ENCODE measurements at regions not wholly inside any gene's neighbourhood (a gene's known extent, or its start where the extent isn't known, plus 50 kb on each side); places are given as distances from the start of the nearest gene placed in this dataset.

GRCh38 chr3:197381371-197381770, 83.0 kb upstream of the DLG1 start:
- FAIRE-seq = no peak
- 83% methylated on average over 2 of the region's 2 CpGs; no CpG with 5 or more reads in 1 of the 2 experiments for WGBS, 2 experiments (ENCODE audit: extremely low coverage in 1 of 2, insufficient coverage in 1 of 2, insufficient read length in 1 of 2, insufficient replicate concordance in 2 of 2, low coverage in 1 of 2, low lambda C conversion rate in 2 of 2, missing lambda C conversion rate in 1 of 2)
- no peak overlapping the region for H3K27ac ChIP-seq (ENCODE audit: low read depth, low read length)
- no peak for TF ChIP-seq CEBPB (IDR thresholded peaks at IDR 0.05; ENCODE audit: low read depth, low read length)
- no peak for TF ChIP-seq HDAC6 (IDR thresholded peaks at IDR 0.05; ENCODE audit: low read depth, low read length)
- no peak for TF ChIP-seq POU5F1 (IDR thresholded peaks at IDR 0.05; ENCODE audit: low read depth, low read length)
- no peak for TF ChIP-seq JUN (IDR thresholded peaks at IDR 0.05; ENCODE audit: low read depth, low read length)
- no peak for TF ChIP-seq POLR2AphosphoS5 (IDR thresholded peaks at IDR 0.05; ENCODE audit: low read depth, low read length)
- no peak for TF ChIP-seq HDAC2 (IDR thresholded peaks at IDR 0.05; ENCODE audit: borderline replicate concordance in 1 of 2, low read depth in 2 of 2, low read length in 2 of 2)
- TF ChIP-seq GTF2F1 (IDR thresholded peaks at IDR 0.05; ENCODE audit: borderline replicate concordance, low read depth, low read length) = no peak
- no peak for TF ChIP-seq RFX5 (IDR thresholded peaks at IDR 0.05; ENCODE audit: borderline replicate concordance, low read depth, low read length)
- no peak for TF ChIP-seq EZH2 (IDR thresholded peaks at IDR 0.05; ENCODE audit: low read depth, low read length, severe bottlenecking)
- TF ChIP-seq SIX5 (IDR thresholded peaks at IDR 0.05; ENCODE audit: low read depth, low read length) = no peak
- no peak for TF ChIP-seq CTCF (IDR thresholded peaks at IDR 0.05; ENCODE audit: control extremely low read depth in 1 of 3, insufficient read depth in 1 of 3, low read depth in 1 of 3, low read length in 3 of 3)
- TF ChIP-seq, protein P1, sequence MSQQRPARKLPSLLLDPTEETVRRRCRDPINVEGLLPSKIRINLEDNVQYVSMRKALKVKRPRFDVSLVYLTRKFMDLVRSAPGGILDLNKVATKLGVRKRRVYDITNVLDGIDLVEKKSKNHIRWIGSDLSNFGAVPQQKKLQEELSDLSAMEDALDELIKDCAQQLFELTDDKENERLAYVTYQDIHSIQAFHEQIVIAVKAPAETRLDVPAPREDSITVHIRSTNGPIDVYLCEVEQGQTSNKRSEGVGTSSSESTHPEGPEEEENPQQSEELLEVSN (IDR thresholded peaks at IDR 0.05) = no peak

More at GRCh38 chr3:197381371-197381770, 83.0 kb upstream of the DLG1 start:
- Histone ChIP-seq H3K79me2 (ENCODE audit: control insufficient read depth in 1 of 2, insufficient read depth in 2 of 2, low read length in 2 of 2) (no peaks in the 10 kb centered on the region), H2BK120ac (replicated peaks; ENCODE audit: low read depth, low read length) (no peak overlapping the region), H3K4me3 (ENCODE audit: extremely low read depth in 1 of 4, insufficient read depth in 2 of 4, low read depth in 3 of 4, low read length in 4 of 4) (no peak overlapping the region), H4K5ac (ENCODE audit: insufficient read length, low read depth, low read length) (no peak overlapping the region), H3K56ac (replicated peaks; ENCODE audit: insufficient read length, low read depth, low read length) (no peak overlapping the region), H3K18ac (ENCODE audit: extremely low read depth, low read length) (no peak overlapping the region), H2BK15ac (ENCODE audit: low read length) (no peak overlapping the region), H3K9me3 (ENCODE audit: insufficient read depth in 2 of 2, low read depth in 1 of 2, low read length in 1 of 2) (no peaks in the 10 kb centered on the region), H2BK5ac (ENCODE audit: low read depth, low read length) (no peak overlapping the region), H3K4ac (replicated peaks; ENCODE audit: insufficient read length, low read depth, low read length) (no peak overlapping the region), H3K9ac (replicated peaks in 1 of 4; ENCODE audit: extremely low read depth in 1 of 4, low read depth in 3 of 4, low read length in 3 of 4) (no peak overlapping the region), H3K27me3 (replicated peaks in 1 of 4; ENCODE audit: control insufficient read depth in 3 of 4, extremely low read depth in 1 of 4, insufficient read depth in 3 of 4, low read length in 3 of 4) (no peaks in the 10 kb centered on the region), H3K4me2 (ENCODE audit: insufficient read depth in 1 of 2, low read depth in 2 of 2, low read length in 2 of 2) (no peak overlapping the region), H4K91ac (replicated peaks; ENCODE audit: insufficient read length, low read length) (no peak overlapping the region), H3K23ac (ENCODE audit: insufficient read length) (no peak overlapping the region), H3K14ac (ENCODE audit: insufficient read length) (no peak overlapping the region), H2BK20ac (ENCODE audit: low read length) (no peak overlapping the region), H3K79me1 (ENCODE audit: low read depth, low read length) (no peaks in the 10 kb centered on the region), H2AK5ac (ENCODE audit: low read depth, low read length) (no peak overlapping the region), H4K8ac (ENCODE audit: extremely low read depth, insufficient read depth, low read length) (no peak overlapping the region), H3K4me1 (replicated peaks in 1 of 4; ENCODE audit: control insufficient read depth in 3 of 4, insufficient read depth in 4 of 4, low read length in 3 of 4) (no peaks in the 10 kb centered on the region; a peak in 1 of 7 replicates), H3K36me3 (ENCODE audit: control insufficient read depth in 2 of 4, insufficient read depth in 4 of 4, low read length in 3 of 4) (no peaks in the 10 kb centered on the region; a peak in 1 of 8 replicates), H2BK12ac (ENCODE audit: low read depth, low read length) (no peak overlapping the region), H2AFZ (ENCODE audit: low read length) (0 out of 2 replicates have a peak overlapping the region, but pooled peaks have one; percentile 19), H4K20me1 (replicated peaks in 1 of 2; ENCODE audit: control insufficient read depth in 1 of 2, insufficient read depth in 2 of 2, low read length in 2 of 2) (no peaks in the 10 kb centered on the region), H3K23me2 (ENCODE audit: low read depth, low read length) (no peaks in the 10 kb centered on the region)
- ChIA-PET CTCF (ENCODE audit: partially characterized antibody) (no interaction called here), POLR2A (ENCODE audit: partially characterized antibody) (no interaction called here)
- no peak for DNase-seq (ENCODE audit: low read depth in 1 of 2, low spot score in 2 of 2)

Data from H1 (cell line).